Activated CD8-positive, alpha-beta memory T cell treated with anti-CD3 and anti-CD28 coated beads for 36 hours (primary cell): ENCODE measurements at regions not wholly inside any gene's neighbourhood (a gene's known extent, or its start where the extent isn't known, plus 50 kb on each side); places are given as distances from the start of the nearest gene placed in this dataset.
"Not testable (repeated sequence)": the region's sequence is repeated elsewhere in the genome, so short reads cannot be mapped to it uniquely, and the experiment has no call there.

Source experiments
- CTCF ChIA-PET: fragments of 350-600 bp; sonication (Branson Sonifier 250); formaldehyde crosslinking; loops from one replicate; lab custom pipeline; 2021; ENCODE audit warnings: antibody characterized with exemption; lab: Charles Lee
- POLR2A ChIA-PET: fragments of 350-600 bp; sonication (Branson Sonifier 250); formaldehyde crosslinking; loops from one replicate; lab custom pipeline; 2021; ENCODE audit warnings: antibody characterized with exemption; lab: Charles Lee

GRCh38 chr6:125574604-125575003 is 174.8 kb upstream of the HEY2 start:
- POLR2A ChIA-PET = no interaction called here
- CTCF ChIA-PET = no interaction called here

- ChIA-PET CTCF (no interaction called here), POLR2A (no interaction called here)
Measured at GRCh38 chr6:125577124-125577662, 172.2 kb upstream of the HEY2 start.

GRCh38 chr6:125584468-125584939 is 164.9 kb upstream of the HEY2 start:
- POLR2A ChIA-PET = no interaction called here
- CTCF ChIA-PET = no interaction called here

- ChIA-PET POLR2A (no interaction called here), CTCF (no interaction called here)
Measured at GRCh38 chr6:125585470-125585869, 164.0 kb upstream of the HEY2 start.

GRCh38 chr6:125586074-125586473 is 163.4 kb upstream of the HEY2 start:
- ChIA-PET POLR2A (no interaction called here), CTCF (no interaction called here)

- ChIA-PET POLR2A (no interaction called here), CTCF (no interaction called here)
Measured at GRCh38 chr6:125586605-125587004, 162.8 kb upstream of the HEY2 start.

GRCh38 chr6:125587666-125588632 is 161.5 kb upstream of the HEY2 start:
- ChIA-PET CTCF (interaction anchor here (0.5 kb wide), 1 partner anchor 483 kb away, joined by 3 read pairs; no protein-coding TSS in a partner anchor), POLR2A (no interaction called here)

GRCh38 chr6:125591796-125592195 is 157.6 kb upstream of the HEY2 start:
- CTCF ChIA-PET, POLR2A ChIA-PET: not testable (repeated sequence)

GRCh38 chr6:125593746-125594145 is 155.7 kb upstream of the HEY2 start:
- CTCF ChIA-PET = no interaction called here
- POLR2A ChIA-PET = no interaction called here

GRCh38 chr6:125596020-125596419 is 153.4 kb upstream of the HEY2 start:
- ChIA-PET CTCF (no interaction called here), POLR2A (no interaction called here)

- CTCF ChIA-PET = interaction anchor here (0.7 kb wide), 1 partner anchor 444 kb away, joined by 3 read pairs; the partner anchor contains the start of gene TPD52L1
- POLR2A ChIA-PET = no interaction called here
Measured at GRCh38 chr6:125597411-125598253, 151.8 kb upstream of the HEY2 start.

GRCh38 chr6:125598422-125598821 is 151.0 kb upstream of the HEY2 start:
- CTCF ChIA-PET = no interaction called here
- POLR2A ChIA-PET = no interaction called here

- POLR2A ChIA-PET = no interaction called here
- CTCF ChIA-PET = no interaction called here
Measured at GRCh38 chr6:125604257-125604656, 145.2 kb upstream of the HEY2 start.

GRCh38 chr6:125611573-125612344 is 137.7 kb upstream of the HEY2 start:
- CTCF ChIA-PET = interaction anchor here (0.6 kb wide), 1 partner anchor 310 kb away, joined by 3 read pairs; no protein-coding TSS in a partner anchor

GRCh38 chr6:125612345-125612846 is 137.0 kb upstream of the HEY2 start:
- CTCF ChIA-PET = interaction anchor here (0.6 kb wide), 1 partner anchor 310 kb away, joined by 3 read pairs; no protein-coding TSS in a partner anchor
- POLR2A ChIA-PET = no interaction called here

More at GRCh38 chr6:125611573-125612344, 137.7 kb upstream of the HEY2 start:
- POLR2A ChIA-PET = no interaction called here

- POLR2A ChIA-PET = no interaction called here
- CTCF ChIA-PET = no interaction called here
Measured at GRCh38 chr6:125618629-125619028, 130.8 kb upstream of the HEY2 start.

GRCh38 chr6:125623085-125623484 is 126.3 kb upstream of the HEY2 start:
- CTCF ChIA-PET = no interaction called here
- POLR2A ChIA-PET = no interaction called here

- POLR2A ChIA-PET = no interaction called here
- CTCF ChIA-PET = interaction anchor here (0.6 kb wide), 1 partner anchor 60 kb away, joined by 3 read pairs; no protein-coding TSS in a partner anchor
Measured at GRCh38 chr6:125631165-125631564, 118.3 kb upstream of the HEY2 start.

GRCh38 chr6:125636011-125636410 is 113.4 kb upstream of the HEY2 start:
- CTCF ChIA-PET, POLR2A ChIA-PET: not testable (repeated sequence)
